NCI-H1105 (cell line): ENCODE measurements at regions not wholly inside any gene's neighbourhood (a gene's known extent, or its start where the extent isn't known, plus 50 kb on each side); places are given as distances from the start of the nearest gene placed in this dataset.
"Not testable (repeated sequence)": the region's sequence is repeated elsewhere in the genome, so short reads cannot be mapped to it uniquely, and the experiment has no call there.

Experiments
- DNase-seq: peaks from one replicate; lab custom pipeline; 2025; lab: John Stamatoyannopoulos, UW

DNA sequence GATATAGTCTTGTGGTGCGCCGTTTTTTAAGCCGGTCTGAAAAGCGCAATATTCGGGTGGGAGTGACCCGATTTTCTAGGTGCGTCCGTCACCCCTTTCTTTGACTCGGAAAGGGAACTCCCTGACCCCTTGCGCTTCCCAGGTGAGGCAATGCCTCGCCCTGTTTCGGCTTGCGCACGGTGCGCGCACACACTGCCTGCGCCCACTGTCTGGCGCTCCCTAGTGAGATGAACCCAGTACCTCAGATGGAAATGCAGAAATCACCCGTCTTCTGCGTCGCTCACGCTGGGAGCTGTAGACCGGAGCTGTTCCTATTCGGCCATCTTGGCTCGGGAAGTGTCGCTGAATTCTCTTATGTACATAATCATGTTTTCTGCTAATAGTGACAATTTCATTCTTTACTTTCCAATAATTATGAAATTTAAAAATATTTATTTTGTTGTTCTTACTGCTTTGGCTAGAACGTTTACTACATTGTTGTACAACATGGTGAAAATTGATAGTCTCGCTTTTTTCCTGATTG, 61.2 kb upstream of the MINDY3 start:
- not testable (repeated sequence) for DNase-seq

DNA sequence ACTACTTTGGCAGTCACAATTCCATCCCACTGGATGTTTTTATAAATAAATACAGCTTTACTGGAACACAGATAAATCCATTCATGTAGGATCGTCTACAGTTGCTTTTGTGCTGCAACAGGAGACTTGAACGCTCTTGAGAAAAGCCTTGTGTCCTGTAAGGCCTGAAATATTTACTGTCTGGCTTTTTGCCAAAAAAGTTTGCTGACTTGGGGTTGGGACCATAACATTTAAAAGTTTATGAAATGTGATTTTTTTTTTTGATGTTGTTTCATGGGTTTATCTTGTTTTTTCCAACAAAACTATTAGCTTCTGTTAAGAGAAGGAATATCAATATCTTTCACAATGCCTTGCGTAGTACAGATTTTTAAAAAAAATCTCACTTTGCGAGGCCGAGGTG, 71.1 kb upstream of the MINDY3 start:
- no peak for DNase-seq

GRCh38 chr10:15939543-15939942, 79.2 kb upstream of the MINDY3 start:
- not testable (repeated sequence) for DNase-seq

DNA sequence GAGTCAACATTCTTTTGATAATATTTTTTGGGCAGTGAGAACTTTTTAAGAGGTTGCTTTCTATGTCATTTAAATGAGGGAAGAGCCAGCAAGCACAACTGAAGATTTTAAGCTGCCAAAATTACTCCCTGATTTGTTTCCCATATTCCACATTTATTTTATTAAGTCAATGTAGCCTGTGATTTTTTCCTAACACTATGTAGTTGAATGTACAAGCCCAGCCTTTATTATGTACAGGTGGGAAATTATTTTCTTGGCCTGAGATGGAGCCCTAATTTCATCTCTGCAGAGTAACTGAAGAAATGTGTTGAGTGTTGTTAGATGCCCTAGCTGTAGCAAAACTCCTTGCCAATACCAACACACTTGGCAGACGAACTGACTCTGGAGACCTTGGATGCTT, 83.1 kb upstream of the MINDY3 start:
- no peak for DNase-seq

- no peak for DNase-seq
Observed at GRCh38 chr10:15954188-15954587, 93.9 kb upstream of the MINDY3 start.

DNA sequence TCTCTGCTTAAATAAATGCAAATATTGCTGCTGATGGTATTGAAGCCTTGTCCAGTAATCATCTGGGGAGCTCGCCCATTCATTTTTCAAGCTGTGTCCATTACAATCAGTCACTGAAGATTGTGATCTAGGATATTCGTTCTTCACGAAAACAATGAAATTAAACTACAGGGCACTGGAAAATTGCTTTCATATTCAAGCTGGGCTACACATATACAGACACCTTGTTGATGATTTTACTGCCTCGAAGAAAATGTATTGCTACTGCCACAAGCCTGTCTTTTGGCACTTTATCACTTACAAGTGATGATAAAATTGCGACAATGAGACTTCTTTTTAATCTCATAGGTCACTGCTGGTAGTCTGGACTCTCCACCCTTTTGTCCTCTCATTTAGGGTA, 100.0 kb upstream of the MINDY3 start:
- DNase-seq, result no peak

- DNase-seq, result not testable (repeated sequence)
Observed at GRCh38 chr10:15972736-15973135, 112.4 kb upstream of the MINDY3 start.

DNA sequence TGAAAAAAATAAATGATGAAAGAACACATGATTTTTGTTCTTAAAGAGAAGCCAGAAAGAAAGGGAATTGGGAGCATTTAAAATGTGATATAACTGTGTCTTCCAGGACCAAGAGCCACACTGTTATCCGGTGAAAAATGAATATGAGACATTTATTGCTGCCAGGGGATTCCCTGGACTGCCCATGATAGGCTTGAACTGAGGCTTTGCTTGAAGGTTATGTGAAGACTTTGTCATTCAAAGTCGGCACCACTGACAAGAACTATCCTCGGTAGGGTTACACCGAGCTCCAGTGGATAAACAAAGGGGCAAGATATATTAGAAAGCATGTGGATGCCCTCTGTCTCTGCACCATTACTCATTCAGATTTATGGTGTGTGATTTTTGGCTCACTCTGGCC, 125.4 kb upstream of the MINDY3 start:
- DNase-seq, result no peak

DNA sequence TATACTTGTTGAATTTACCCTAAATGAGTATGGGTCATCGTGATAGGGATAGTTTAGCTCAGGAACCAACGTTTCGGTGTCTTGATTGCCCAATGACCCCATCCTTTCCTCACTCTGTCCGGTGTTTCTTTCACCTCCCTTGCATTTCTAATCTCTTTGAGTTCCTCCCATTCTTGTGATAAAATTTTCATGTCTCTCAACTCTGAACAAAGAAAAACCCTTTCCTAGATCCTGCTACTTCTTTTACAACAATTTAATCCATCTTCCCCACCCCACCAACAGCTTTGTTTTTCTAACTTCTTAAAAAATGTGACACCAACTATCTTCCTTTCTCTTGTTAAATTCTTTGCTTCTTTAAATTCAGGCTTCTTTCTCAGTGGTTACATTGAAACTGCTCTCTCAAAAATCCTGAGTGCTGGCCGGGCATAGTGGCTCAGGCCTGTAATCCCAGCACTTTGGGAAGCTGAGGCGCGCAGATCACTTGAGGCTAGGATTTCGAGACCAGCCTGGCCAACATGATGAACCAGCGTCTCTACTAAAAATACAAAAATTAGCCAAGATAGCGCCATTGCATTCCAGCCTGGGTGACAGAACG, 130.3 kb upstream of the MINDY3 start:
- no peak for DNase-seq

- no peak for DNase-seq
Observed at GRCh38 chr10:15997313-15997712, 137.0 kb upstream of the MINDY3 start.

GRCh38 chr10:16001581-16001980, 141.3 kb upstream of the MINDY3 start:
- no peak for DNase-seq

GRCh38 chr10:16009785-16010184, 149.5 kb upstream of the MINDY3 start:
- DNase-seq, result no peak

GRCh38 chr10:16011548-16011947, 151.2 kb upstream of the MINDY3 start:
- no peak for DNase-seq

DNA sequence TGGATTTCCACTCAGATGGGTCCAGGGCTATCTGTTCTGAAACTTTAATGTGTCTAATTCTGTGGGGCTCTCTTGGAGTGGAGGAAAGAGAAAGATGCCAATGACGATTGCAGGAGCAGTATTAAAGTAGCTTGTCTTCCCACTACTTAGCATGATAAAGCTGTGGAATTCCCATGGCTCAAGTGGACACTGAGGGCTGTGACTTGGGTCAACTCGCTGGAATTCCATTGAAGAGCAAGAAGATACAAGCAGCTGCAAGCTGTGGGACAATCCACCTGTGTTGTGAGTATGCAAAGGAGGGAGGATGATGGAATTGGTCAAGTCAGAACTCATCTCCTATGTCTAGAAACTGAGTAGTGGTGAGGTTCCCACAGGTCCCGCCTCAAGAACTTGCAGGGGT, 154.2 kb upstream of the MINDY3 start:
- DNase-seq, result no peak

- DNase-seq, result no peak
Observed at GRCh38 chr10:16016688-16017087, 156.4 kb upstream of the MINDY3 start.

- DNase-seq, result no peak
Observed at GRCh38 chr10:16020836-16021235, 160.5 kb upstream of the MINDY3 start.

DNA sequence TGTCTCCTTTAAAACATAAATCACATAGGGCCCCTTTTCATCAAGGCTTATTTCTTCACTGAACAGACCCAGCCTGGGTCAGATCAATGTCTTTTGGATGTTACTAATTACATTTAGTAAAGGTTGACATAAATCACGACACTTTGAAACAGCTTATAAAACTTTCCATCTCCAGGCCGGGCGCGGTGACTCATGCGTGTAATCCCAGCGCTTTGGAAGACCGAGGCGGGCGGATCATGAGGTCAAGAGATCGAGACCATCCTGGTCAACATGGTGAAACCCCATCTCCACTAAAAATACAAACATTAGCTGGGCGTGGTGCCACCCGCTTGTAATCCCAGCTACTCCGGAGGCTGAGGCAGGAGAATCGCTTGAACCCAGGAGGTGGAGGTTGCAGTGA, 166.5 kb upstream of the MINDY3 start:
- DNase-seq, result not testable (repeated sequence)

GRCh38 chr10:16030562-16030961, 170.3 kb upstream of the MINDY3 start:
- DNase-seq, result no peak

- no peak for DNase-seq
Observed at GRCh38 chr10:16049050-16049449, 188.7 kb upstream of the MINDY3 start.

DNA sequence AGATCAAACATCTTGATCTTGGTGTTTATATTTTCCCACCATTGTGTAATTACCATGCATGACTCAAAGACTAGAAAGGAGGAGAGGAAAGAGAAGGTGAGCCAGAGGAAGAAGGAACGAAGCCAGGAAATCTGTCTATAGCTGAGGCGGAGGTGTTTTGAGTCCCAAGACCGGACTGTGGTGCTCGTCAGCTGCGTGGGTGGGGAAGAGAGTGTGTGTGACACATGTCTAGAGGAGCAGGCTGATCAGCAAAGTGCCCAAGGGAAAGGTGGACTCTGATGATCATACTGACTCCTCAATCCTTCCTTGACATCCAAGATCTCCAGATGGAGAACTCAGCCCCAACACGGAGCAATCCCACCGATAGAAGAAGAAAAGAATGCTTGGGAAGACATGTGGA, 189.5 kb upstream of the MINDY3 start:
- no peak for DNase-seq

DNA sequence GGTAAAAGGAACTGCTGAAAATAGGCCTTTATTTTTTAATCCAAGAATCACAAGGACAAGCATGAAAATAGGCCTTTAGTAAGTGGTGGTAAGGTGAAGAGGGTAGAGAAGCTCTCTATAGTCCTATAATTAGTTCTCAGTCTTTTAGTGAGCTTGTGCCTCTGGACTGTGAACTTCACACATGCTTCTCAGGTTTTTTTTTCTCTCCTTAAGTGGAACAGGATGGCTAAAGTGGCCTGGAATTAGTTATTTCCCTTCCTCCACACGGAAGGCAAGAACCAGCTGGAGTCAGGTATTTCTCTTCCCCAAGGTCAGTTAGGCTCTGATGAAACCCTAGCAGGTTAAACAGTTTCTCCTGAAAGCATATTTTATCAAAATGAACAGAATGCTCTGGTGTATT, 203.0 kb upstream of the MINDY3 start:
- no peak for DNase-seq

GRCh38 chr10:16083551-16083950, 223.2 kb upstream of the MINDY3 start:
- DNase-seq, result not testable (repeated sequence)

GRCh38 chr10:16105082-16105481, 244.8 kb upstream of the MINDY3 start:
- DNase-seq, result no peak
